HepG2 (cell line): ENCODE measurements at regions not wholly inside any gene's neighbourhood (a gene's known extent, or its start where the extent isn't known, plus 50 kb on each side); places are given as distances from the start of the nearest gene placed in this dataset.

Source experiments
- ATAC-seq: fragments of 200-7000 bp; cut with Tn5 transposase; 3 replicates; pipeline ENCODE4 v1.9.1; 2020; ENCODE audit warnings: mild to moderate bottlenecking, moderate library complexity
- BruUV-seq: library from RNA; stranded (reverse); fragments of 400-500 nt; replicated peaks from 2 replicates; lab custom pipeline; 2021; lab: Mats Ljungman, UMichigan
- CTCF ChIA-PET: fragments of 300-600 bp; formaldehyde crosslinking; extraction: SDS; loops from one replicate; lab custom pipeline; 2021; ENCODE audit warnings: low total read pairs, inconsistent platforms, low intra/inter-chr PET ratio; lab: Yijun Ruan, JAX
- POLR2A ChIA-PET: fragments of 350-600 bp; sonication (Branson Sonifier 250); formaldehyde crosslinking; loops from one replicate; lab custom pipeline; 2020; ENCODE audit warnings: antibody characterized with exemption, inconsistent platforms; lab: Yijun Ruan, JAX
- DNase-seq: peaks from one replicate; pipeline ENCODE4 v3.0.0-alpha.2; 2015; ENCODE audit warnings: low spot score
- FAIRE-seq: peaks from 3 replicates; lab custom pipeline; 2011; peaks lifted over from hg19 to GRCh38; lab: Jason Lieb, UNC
- H2AFZ ChIP-seq: one replicate; pipeline ENCODE4 v1.6.1; 2011; ENCODE audit warnings: low read length, inconsistent platforms
- H3K27ac ChIP-seq: fragments of 300-600 bp; 3 replicates; pipeline ENCODE4 v1.8.0; 2011; ENCODE audit warnings: mixed run types, mild to moderate bottlenecking, mixed read lengths, low read length, inconsistent platforms; ENCODE audit not compliant: insufficient read depth; ENCODE audit errors: extremely low read length
- H3K27me3 ChIP-seq, 2 experiments: fragments of 200-600 bp in 1 of 2; 2 replicates in 1 of 2; 3 replicates in 1 of 2; pipeline versions ENCODE4 v1.6.0 to v1.8.0; 2011; ENCODE audit warnings: low read length in 2 of 2, mild to moderate bottlenecking in 2 of 2, moderate library complexity in 2 of 2, inconsistent platforms in 1 of 2; ENCODE audit not compliant: insufficient read depth in 2 of 2, control insufficient read depth in 1 of 2
- H3K36me3 ChIP-seq, 2 experiments: fragments of 200-600 bp in 1 of 2; replicated peaks in 1 of 2; 2 replicates in 1 of 2; 3 replicates in 1 of 2; pipeline versions ENCODE4 v1.5.1 to v1.8.0; 2011; ENCODE audit warnings: low read length in 2 of 2, inconsistent platforms in 1 of 2; ENCODE audit not compliant: insufficient read depth in 2 of 2, control insufficient read depth in 1 of 2
- H3K4me1 ChIP-seq: 2 replicates; pipeline ENCODE4 v1.5.1; 2012; ENCODE audit warnings: low read length, inconsistent platforms; ENCODE audit not compliant: insufficient read depth
- H3K4me2 ChIP-seq: 2 replicates; pipeline ENCODE4 v1.6.0; 2011; ENCODE audit warnings: low read depth, low read length, inconsistent platforms
- H3K4me3 ChIP-seq, 3 experiments: fragments of 200-600 bp in 1 of 3; sonication (generic), shearing (Covaris generic) in 1 of 3; replicated peaks in 1 of 3; 2 replicates each; pipeline ENCODE4 v1.5.1; 2011 to 2016; ENCODE audit warnings: low read length in 3 of 3, inconsistent platforms in 2 of 3, low read depth in 2 of 3, mild to moderate bottlenecking in 2 of 3, control low read depth in 1 of 3, mixed read lengths in 1 of 3; ENCODE audit not compliant: insufficient read depth in 1 of 3
- H3K79me2 ChIP-seq: one replicate; pipeline ENCODE4 v1.6.1; 2011; ENCODE audit warnings: low read length, inconsistent platforms; ENCODE audit not compliant: insufficient read depth
- H3K9ac ChIP-seq: 2 replicates; pipeline ENCODE4 v1.6.0; 2011; ENCODE audit warnings: mild to moderate bottlenecking, low read depth, low read length, inconsistent platforms; ENCODE audit not compliant: insufficient read depth
- H3K9me3 ChIP-seq: 2 replicates; pipeline ENCODE4 v1.5.1; 2012; ENCODE audit warnings: mild to moderate bottlenecking, low read length
- H4K20me1 ChIP-seq: 2 replicates; pipeline ENCODE4 v1.6.0; 2011; ENCODE audit warnings: inconsistent platforms, mild to moderate bottlenecking, low read length, moderate library complexity; ENCODE audit not compliant: insufficient read depth
- ADNP ChIP-seq: sonication (generic); formaldehyde crosslinking; IDR thresholded peaks from 2 replicates; pipeline ENCODE4 v1.4.0; 2020; ENCODE audit warnings: missing genetic modification reagents
- AFF4 ChIP-seq: sonication (generic); formaldehyde crosslinking; IDR thresholded peaks from 2 replicates; pipeline ENCODE4 v1.4.0; 2020; ENCODE audit warnings: missing genetic modification reagents
- ARNT2 ChIP-seq: sonication (generic); formaldehyde crosslinking; IDR thresholded peaks from 2 replicates; pipeline ENCODE4 v1.8.0; 2022; ENCODE audit warnings: mild to moderate bottlenecking, low read depth, missing genetic modification reagents, moderate library complexity
- MATR3 ChIP-seq: sonication (generic); formaldehyde crosslinking; IDR thresholded peaks from 2 replicates; pipeline ENCODE4 v1.4.0; 2020; ENCODE audit warnings: missing genetic modification reagents
- MBD4 ChIP-seq: IDR thresholded peaks from 2 replicates; pipeline ENCODE4 v1.6.1; 2012; ENCODE audit warnings: low read length, inconsistent platforms, borderline replicate concordance
- PHF21A ChIP-seq: sonication (generic); formaldehyde crosslinking; IDR thresholded peaks from 2 replicates; pipeline ENCODE4 v1.5.0; 2020; ENCODE audit warnings: mild to moderate bottlenecking, missing genetic modification reagents
- PHF8 ChIP-seq: sonication (generic); formaldehyde crosslinking; IDR thresholded peaks from 2 replicates; pipeline ENCODE4 v1.5.0; 2020; ENCODE audit warnings: missing genetic modification reagents
- PLRG1 ChIP-seq: fragments of 450-650 bp; conservative IDR thresholded peaks from 2 replicates; pipeline ENCODE4 v1.6.1; 2016
- PLSCR1 ChIP-seq: sonication (generic); formaldehyde crosslinking; IDR thresholded peaks from 2 replicates; pipeline ENCODE4 v1.5.0; 2020; ENCODE audit warnings: missing genetic modification reagents, mild to moderate bottlenecking, borderline replicate concordance
- ZC3H13 ChIP-seq: sonication (generic); formaldehyde crosslinking; IDR thresholded peaks from 2 replicates; pipeline ENCODE4 v1.8.1; 2023; ENCODE audit warnings: mild to moderate bottlenecking, missing genetic modification reagents, moderate library complexity
- ZFP37 ChIP-seq: sonication (generic); formaldehyde crosslinking; IDR thresholded peaks from 2 replicates; pipeline ENCODE4 v1.4.0; 2020; ENCODE audit warnings: missing genetic modification reagents, borderline replicate concordance
- ZNF101 ChIP-seq: sonication (generic); formaldehyde crosslinking; IDR thresholded peaks from 2 replicates; pipeline ENCODE4 v1.4.0; 2020; ENCODE audit warnings: mild to moderate bottlenecking, low read depth, missing genetic modification reagents, borderline replicate concordance
- ZNF160 ChIP-seq: sonication (generic); formaldehyde crosslinking; IDR thresholded peaks from 2 replicates; pipeline ENCODE4 v1.8.0; 2022; ENCODE audit warnings: mild to moderate bottlenecking, inconsistent platforms, missing genetic modification reagents
- ZNF275 ChIP-seq: sonication (generic); formaldehyde crosslinking; IDR thresholded peaks from 2 replicates; pipeline ENCODE4 v1.8.0; 2022; ENCODE audit warnings: missing genetic modification reagents, mild to moderate bottlenecking, inconsistent platforms, borderline replicate concordance
- ZNF501 ChIP-seq: sonication (generic); formaldehyde crosslinking; IDR thresholded peaks from 2 replicates; pipeline ENCODE4 v1.5.1; 2020; ENCODE audit warnings: mild to moderate bottlenecking, moderate library complexity, missing genetic modification reagents
- ZNF549 ChIP-seq: sonication (generic); formaldehyde crosslinking; IDR thresholded peaks from 2 replicates; pipeline ENCODE4 v1.5.0; 2020; ENCODE audit warnings: missing genetic modification reagents
- WGBS: methylation state at CpG from one replicate; pipeline ENCODE4 v1.1.6; 2017; ENCODE audit warnings: low lambda C conversion rate; 5-methylcytosine and 5-hydroxymethylcytosine counted together
- in situ Hi-C: cut with HindIII; loops from 2 replicates; pipeline ENCODE4 v1.10.0; 2017; ENCODE audit warnings: low pct_unique_long_range_greater_than_20kb; ENCODE audit not compliant: extremely low pct_ligation_motif_present
- intact Hi-C: fragments of 100-400 bp; cut with micrococcal nuclease; formaldehyde crosslinking; loops from one replicate; pipeline ENCODE4 v1.10.0; 2022; ENCODE audit not compliant: unreplicated experiment

DNA sequence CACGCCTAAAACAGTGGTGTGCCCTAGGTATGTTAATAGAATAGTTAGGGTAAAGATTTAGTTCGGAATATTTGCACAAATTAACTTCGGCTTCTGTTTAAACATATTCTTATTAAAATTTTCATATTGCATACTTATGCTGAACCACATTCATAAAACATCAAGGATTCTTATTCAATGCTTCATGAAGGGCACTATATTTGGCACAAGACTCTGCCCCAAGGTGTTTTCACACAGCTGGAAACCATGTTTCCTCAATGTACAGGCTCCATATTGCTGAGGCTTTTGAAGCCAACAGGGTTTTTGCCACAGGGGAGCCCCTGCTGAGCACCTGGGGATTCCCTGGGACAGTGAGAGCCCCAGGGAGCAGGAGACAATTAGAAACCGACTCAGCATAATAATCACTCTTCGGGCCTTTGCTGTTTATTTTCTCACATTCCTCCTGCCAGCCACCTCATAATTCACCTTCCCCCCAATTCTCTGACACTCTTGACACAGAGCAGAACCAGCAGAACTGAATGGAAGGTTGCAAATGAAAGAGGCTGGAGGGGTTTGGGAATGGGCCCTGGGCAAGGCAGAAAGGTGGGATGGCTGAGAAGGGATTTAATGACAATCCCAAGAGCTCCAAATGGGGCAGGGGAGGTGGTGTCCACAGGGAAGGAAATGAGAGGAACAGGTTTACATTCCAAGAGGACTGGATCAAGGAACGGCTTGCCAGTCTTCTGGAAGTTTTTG, 72.3 kb upstream of the POMP start:
- H3K36me3 ChIP-seq: no peaks in the 10 kb centered on the region
- ChIA-PET POLR2A (no interaction called here), CTCF (no interaction called here)
- 32% methylated on average over 6 of the region's 6 CpGs for WGBS
- no peaks in the 10 kb centered on the region for H3K9me3 ChIP-seq
- H3K27ac ChIP-seq: no peak overlapping the region
- ATAC-seq: no peak
- no peak for FAIRE-seq
- BruUV-seq: no TSS peak
- DNase-seq: no peak
- H3K4me1 ChIP-seq: peaks cover 9% of the 10 kb centered on the region
- in situ Hi-C loops: no loop called here
- no peak overlapping the region for H3K4me3 ChIP-seq
- intact Hi-C loops: no loop called here
- no peak overlapping the region for H3K9ac ChIP-seq
- no peak overlapping the region for H2AFZ ChIP-seq
- no peaks in the 10 kb centered on the region for H3K79me2 ChIP-seq
- H3K4me2 ChIP-seq: no peak overlapping the region
- TF ChIP-seq ZNF101 (CRISPR knock-in tag): no peak
- no peak for TF ChIP-seq ZC3H13 (CRISPR knock-in tag)
- no peak for TF ChIP-seq ZNF275 (CRISPR knock-in tag)
- TF ChIP-seq ZNF160: no peak
- TF ChIP-seq PLSCR1 (CRISPR knock-in tag): no peak
- no peak for TF ChIP-seq PHF21A (CRISPR knock-in tag)
- no peak for TF ChIP-seq PLRG1
- no peak for TF ChIP-seq ADNP
- TF ChIP-seq MBD4: no peak
- no peak for TF ChIP-seq ARNT2
- TF ChIP-seq ZNF501 (CRISPR knock-in tag): no peak
- no peak for TF ChIP-seq PHF8
- no peak for TF ChIP-seq MATR3 (CRISPR knock-in tag)
- no peak for TF ChIP-seq ZFP37 (CRISPR knock-in tag)
- no peak for TF ChIP-seq ZNF549
- no peak for TF ChIP-seq AFF4 (CRISPR knock-in tag)
- H4K20me1 ChIP-seq: no peaks in the 10 kb centered on the region
- no peaks in the 10 kb centered on the region for H3K27me3 ChIP-seq
